ENCODE measurements at regions not wholly inside any gene's neighbourhood (a gene's known extent, or its start where the extent isn't known, plus 50 kb on each side); places are given as distances from the start of the nearest gene placed in this dataset.

- TF ChIP-seq, protein P1, sequence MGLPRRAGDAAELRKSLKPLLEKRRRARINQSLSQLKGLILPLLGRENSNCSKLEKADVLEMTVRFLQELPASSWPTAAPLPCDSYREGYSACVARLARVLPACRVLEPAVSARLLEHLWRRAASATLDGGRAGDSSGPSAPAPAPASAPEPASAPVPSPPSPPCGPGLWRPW (IDR thresholded peaks at IDR 0.05): no peak
- TF ChIP-seq E2F6 (IDR thresholded peaks at IDR 0.05; ENCODE audit: borderline replicate concordance, low read depth): no peak
- no peak for TF ChIP-seq BHLHE40 (IDR thresholded peaks at IDR 0.05; ENCODE audit: low read depth, low read length)
- TF ChIP-seq, protein P2, sequence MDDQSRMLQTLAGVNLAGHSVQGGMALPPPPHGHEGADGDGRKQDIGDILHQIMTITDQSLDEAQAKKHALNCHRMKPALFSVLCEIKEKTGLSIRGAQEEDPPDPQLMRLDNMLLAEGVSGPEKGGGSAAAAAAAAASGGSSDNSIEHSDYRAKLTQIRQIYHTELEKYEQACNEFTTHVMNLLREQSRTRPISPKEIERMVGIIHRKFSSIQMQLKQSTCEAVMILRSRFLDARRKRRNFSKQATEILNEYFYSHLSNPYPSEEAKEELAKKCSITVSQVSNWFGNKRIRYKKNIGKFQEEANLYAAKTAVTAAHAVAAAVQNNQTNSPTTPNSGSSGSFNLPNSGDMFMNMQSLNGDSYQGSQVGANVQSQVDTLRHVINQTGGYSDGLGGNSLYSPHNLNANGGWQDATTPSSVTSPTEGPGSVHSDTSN (IDR thresholded peaks at IDR 0.05): no peak
- no peak for TF ChIP-seq HOXB13 (CRISPR knock-in tag; IDR thresholded peaks at IDR 0.05; ENCODE audit: low read depth)
Observed at GRCh38 chr14:53389202-53389601, 236.1 kb upstream of the DDHD1 start (continued).

GRCh38 chr14:53386362-53386761 lies 233.2 kb upstream of the DDHD1 start:
- CTCF ChIA-PET: interaction anchor here (1.8 kb wide), 1 partner anchor 7 kb away, joined by 5 read pairs; no protein-coding TSS in a partner anchor
- no peaks in the 10 kb centered on the region for H3K4me1 ChIP-seq
- no peak for ATAC-seq
- no peak for FAIRE-seq
- no peak for DNase-seq (ENCODE audit: low read depth in 1 of 2, low spot score in 1 of 2)
- H3K27ac ChIP-seq: no peak overlapping the region
- no peak overlapping the region for H3K4me3 ChIP-seq
- 49% methylated on average over 4 of the region's 4 CpGs for WGBS (ENCODE audit: missing lambda C conversion rate)
- TF ChIP-seq, protein P3, sequence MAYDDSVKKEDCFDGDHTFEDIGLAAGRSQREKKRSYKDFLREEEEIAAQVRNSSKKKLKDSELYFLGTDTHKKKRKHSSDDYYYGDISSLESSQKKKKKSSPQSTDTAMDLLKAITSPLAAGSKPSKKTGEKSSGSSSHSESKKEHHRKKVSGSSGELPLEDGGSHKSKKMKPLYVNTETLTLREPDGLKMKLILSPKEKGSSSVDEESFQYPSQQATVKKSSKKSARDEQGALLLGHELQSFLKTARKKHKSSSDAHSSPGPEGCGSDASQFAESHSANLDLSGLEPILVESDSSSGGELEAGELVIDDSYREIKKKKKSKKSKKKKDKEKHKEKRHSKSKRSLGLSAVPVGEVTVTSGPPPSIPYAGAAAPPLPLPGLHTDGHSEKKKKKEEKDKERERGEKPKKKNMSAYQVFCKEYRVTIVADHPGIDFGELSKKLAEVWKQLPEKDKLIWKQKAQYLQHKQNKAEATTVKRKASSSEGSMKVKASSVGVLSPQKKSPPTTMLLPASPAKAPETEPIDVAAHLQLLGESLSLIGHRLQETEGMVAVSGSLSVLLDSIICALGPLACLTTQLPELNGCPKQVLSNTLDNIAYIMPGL (CRISPR knock-in tag; IDR thresholded peaks at IDR 0.05; ENCODE audit: borderline replicate concordance): no peak
- no peak for TF ChIP-seq POLR2A (IDR thresholded peaks at IDR 0.05; ENCODE audit: low read length)
- TF ChIP-seq, protein P4, sequence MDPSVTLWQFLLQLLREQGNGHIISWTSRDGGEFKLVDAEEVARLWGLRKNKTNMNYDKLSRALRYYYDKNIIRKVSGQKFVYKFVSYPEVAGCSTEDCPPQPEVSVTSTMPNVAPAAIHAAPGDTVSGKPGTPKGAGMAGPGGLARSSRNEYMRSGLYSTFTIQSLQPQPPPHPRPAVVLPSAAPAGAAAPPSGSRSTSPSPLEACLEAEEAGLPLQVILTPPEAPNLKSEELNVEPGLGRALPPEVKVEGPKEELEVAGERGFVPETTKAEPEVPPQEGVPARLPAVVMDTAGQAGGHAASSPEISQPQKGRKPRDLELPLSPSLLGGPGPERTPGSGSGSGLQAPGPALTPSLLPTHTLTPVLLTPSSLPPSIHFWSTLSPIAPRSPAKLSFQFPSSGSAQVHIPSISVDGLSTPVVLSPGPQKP (IDR thresholded peaks at IDR 0.05; ENCODE audit: low read depth, low read length): no peak
- no peak for TF ChIP-seq MAZ (IDR thresholded peaks at IDR 0.05; ENCODE audit: borderline replicate concordance, low read depth, low read length)
- H3K9me3 ChIP-seq: no peaks in the 10 kb centered on the region
- POLR2A ChIA-PET: no interaction called here
- no peak overlapping the region for H3K4me2 ChIP-seq

DNA sequence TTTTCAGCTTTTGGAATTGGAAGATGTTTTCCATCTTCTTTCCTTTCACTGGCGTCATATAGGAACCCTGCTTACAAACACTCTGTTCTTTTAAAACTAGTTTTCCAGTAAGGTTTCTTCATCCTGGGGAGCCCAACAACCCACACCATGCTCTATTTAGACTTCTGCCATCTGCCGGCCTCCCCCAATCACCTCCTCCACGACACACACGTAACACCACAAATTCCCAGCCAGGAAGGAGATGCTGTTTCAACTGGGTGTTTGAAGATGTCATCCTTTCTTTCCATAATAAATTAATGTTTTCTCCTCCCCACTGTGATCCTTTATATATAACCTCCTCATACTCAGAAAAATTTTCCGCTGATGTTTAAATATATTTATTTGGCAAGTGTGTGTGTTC lies 231.4 kb upstream of the DDHD1 start:
- FAIRE-seq (no peak), ATAC-seq (no peak), DNase-seq (ENCODE audit: low read depth in 1 of 2, low spot score in 1 of 2) (no peak)
- WGBS (ENCODE audit: missing lambda C conversion rate): 90% methylated on average over 5 of the region's 5 CpGs
- no peaks in the 10 kb centered on the region for H3K4me1 ChIP-seq
- CTCF ChIA-PET: interaction anchor here (1.3 to 1.4 kb wide), 2 partner anchors 13 to 16 kb away, joined by 3 read pairs; no protein-coding TSS in a partner anchor
- no peak overlapping the region for H3K27ac ChIP-seq
- no peak for TF ChIP-seq FOXS1 (CRISPR knock-in tag; IDR thresholded peaks at IDR 0.05)
- TF ChIP-seq, protein P5, sequence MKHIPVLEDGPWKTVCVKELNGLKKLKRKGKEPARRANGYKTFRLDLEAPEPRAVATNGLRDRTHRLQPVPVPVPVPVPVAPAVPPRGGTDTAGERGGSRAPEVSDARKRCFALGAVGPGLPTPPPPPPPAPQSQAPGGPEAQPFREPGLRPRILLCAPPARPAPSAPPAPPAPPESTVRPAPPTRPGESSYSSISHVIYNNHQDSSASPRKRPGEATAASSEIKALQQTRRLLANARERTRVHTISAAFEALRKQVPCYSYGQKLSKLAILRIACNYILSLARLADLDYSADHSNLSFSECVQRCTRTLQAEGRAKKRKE (CRISPR knock-in tag; IDR thresholded peaks at IDR 0.05; ENCODE audit: low read depth): no peak
- no peak for TF ChIP-seq NPAS2 (CRISPR knock-in tag; IDR thresholded peaks at IDR 0.05; ENCODE audit: borderline replicate concordance)
- no peak for TF ChIP-seq MAFK (IDR thresholded peaks at IDR 0.05; ENCODE audit: partially characterized antibody)
- TF ChIP-seq HOXA7 (CRISPR knock-in tag; IDR thresholded peaks at IDR 0.05): no peak
- no peak for TF ChIP-seq POLR2AphosphoS2 (conservative IDR thresholded peaks at IDR 0.05; ENCODE audit: low read length)
- TF ChIP-seq JUN (IDR thresholded peaks at IDR 0.05): no peak
- H3K4me2 ChIP-seq: no peak overlapping the region
- POLR2A ChIA-PET: no interaction called here
- no peaks in the 10 kb centered on the region for H3K9me3 ChIP-seq
- H3K4me3 ChIP-seq: no peak overlapping the region

Data from A549 (cell line).